T-cell (primary cell): ENCODE measurements at regions not wholly inside any gene's neighbourhood (a gene's known extent, or its start where the extent isn't known, plus 50 kb on each side); places are given as distances from the start of the nearest gene placed in this dataset.

Experiments used
- ATAC-seq, 4 experiments: fragments of 200-7000 bp in 3 of 4; fragments of 150-1000 bp in 1 of 4; cut with Tn5 transposase; replicated peaks in 1 of 4; 1 replicate in 3 of 4; 2 replicates in 1 of 4; pipeline ENCODE4 v1.10.0; 2021; ENCODE audit warnings: moderate library complexity in 3 of 4, mild to moderate bottlenecking in 2 of 4, moderate number of reproducible peaks in 1 of 4
- CTCF ChIA-PET, 2 donors: fragments of 300-600 bp; sonication (Branson Sonifier 250); formaldehyde crosslinking; loops; one replicate each; lab custom pipeline; 2022; ENCODE audit warnings: antibody characterized with exemption in 2 of 2; lab: Charles Lee
- POLR2A ChIA-PET, 2 donors: fragments of 300-600 bp; sonication (Branson Sonifier 250); formaldehyde crosslinking; loops; one replicate each; lab custom pipeline; 2022; ENCODE audit warnings: antibody characterized with exemption in 2 of 2; lab: Charles Lee
- DNase-seq, 35 experiments: peaks; one replicate each; pipeline versions ENCODE4 v3.0.0 to v3.0.0-alpha.2; 2013 to 2023
- H3K27ac ChIP-seq: one replicate; pipeline ENCODE4 v1.5.1; 2013; ENCODE audit warnings: low read length
- H3K27me3 ChIP-seq, 2 experiments: replicated peaks in 1 of 2; 1 replicate in 1 of 2; 2 replicates in 1 of 2; pipeline versions ENCODE4 v1.6.1 to v1.7.0; 2013; ENCODE audit warnings: low read length in 1 of 2, mixed read lengths in 1 of 2; ENCODE audit not compliant: control insufficient read depth in 2 of 2, insufficient read depth in 2 of 2; ENCODE audit errors: extremely low read depth in 1 of 2
- H3K36me3 ChIP-seq, 2 donors: 1 replicate in 1 of 2; 2 replicates in 1 of 2; pipeline versions ENCODE4 v1.6.1 to v1.7.0; 2013; ENCODE audit warnings: low read length in 1 of 2; ENCODE audit not compliant: control insufficient read depth in 2 of 2, insufficient read depth in 1 of 2; ENCODE audit errors: extremely low read depth in 1 of 2
- H3K4me1 ChIP-seq, 2 experiments: 1 replicate in 1 of 2; 2 replicates in 1 of 2; pipeline versions ENCODE4 v1.6.1 to v1.7.0; 2013; ENCODE audit warnings: low read length in 2 of 2, mixed read lengths in 1 of 2; ENCODE audit not compliant: insufficient read depth in 2 of 2, control insufficient read depth in 1 of 2; ENCODE audit errors: extremely low read depth in 1 of 2
- H3K4me3 ChIP-seq, 2 donors: 1 replicate in 1 of 2; 2 replicates in 1 of 2; pipeline versions ENCODE4 v1.5.1 to v1.7.0; 2013; ENCODE audit warnings: mild to moderate bottlenecking in 2 of 2, low read length in 1 of 2, moderate library complexity in 1 of 2; ENCODE audit not compliant: control insufficient read depth in 1 of 2; ENCODE audit errors: extremely low read depth in 1 of 2
- H3K9me3 ChIP-seq: 2 replicates; pipeline ENCODE4 v1.7.0; 2013
- H3K27ac Mint-ChIP-seq, 2 donors: one replicate each; pipeline ENCODE4 v1.8.0; 2020 to 2021; ENCODE audit warnings: mild to moderate bottlenecking in 2 of 2, mixed read lengths in 2 of 2
- H3K27me3 Mint-ChIP-seq, 2 donors: one replicate each; pipeline ENCODE4 v1.8.0; 2021 to 2022; ENCODE audit warnings: mixed read lengths in 2 of 2
- H3K36me3 Mint-ChIP-seq: one replicate; pipeline ENCODE4 v1.8.0; 2021; ENCODE audit warnings: mixed read lengths
- H3K4me1 Mint-ChIP-seq, 3 donors: one replicate each; pipeline ENCODE4 v1.8.0; 2020 to 2022; ENCODE audit warnings: mixed read lengths in 3 of 3, mild to moderate bottlenecking in 1 of 3
- H3K4me3 Mint-ChIP-seq, 3 donors: one replicate each; pipeline ENCODE4 v1.8.0; 2020 to 2022; ENCODE audit warnings: mild to moderate bottlenecking in 3 of 3, mixed read lengths in 3 of 3, moderate library complexity in 3 of 3
- H3K9me3 Mint-ChIP-seq, 3 donors: one replicate each; pipeline ENCODE4 v1.8.0; 2020 to 2022; ENCODE audit warnings: mixed read lengths in 3 of 3
- WGBS: methylation state at CpG from one replicate; pipeline ENCODE4 v1.1.5; 2013; ENCODE audit warnings: missing lambda C conversion rate; ENCODE audit not compliant: insufficient coverage; 5-methylcytosine and 5-hydroxymethylcytosine counted together

DNA sequence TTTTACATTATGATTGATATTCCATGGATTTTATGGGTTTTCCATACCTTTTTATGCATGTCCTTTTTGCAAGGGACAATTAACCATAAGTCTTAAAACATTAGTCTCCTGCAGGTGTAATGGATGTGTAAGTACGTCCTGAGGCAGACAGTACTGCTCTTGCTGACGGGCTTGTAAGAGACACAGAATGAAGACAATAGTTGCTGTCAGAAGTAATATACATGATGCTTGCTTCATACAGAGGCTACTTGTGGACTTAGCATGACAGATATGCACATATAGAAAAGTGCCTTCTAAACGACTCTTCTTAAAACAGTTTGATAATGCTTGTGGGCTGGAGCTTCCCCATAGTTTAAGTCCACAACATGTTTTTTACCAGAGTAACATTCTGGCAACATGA, 182.7 kb downstream of the SPATA31D1 start:
- DNase-seq (no peak), ATAC-seq (no peak)
- H3K36me3 Mint-ChIP-seq = no peaks in the 10 kb centered on the region
- WGBS = 83% methylated on average over 2 of the region's 3 CpGs
- no peaks in the 10 kb centered on the region for H3K27me3 Mint-ChIP-seq
- H3K4me1 ChIP-seq = no peaks in the 10 kb centered on the region
- ChIA-PET CTCF (no interaction called here), POLR2A (no interaction called here)
- no peak overlapping the region for H3K4me3 ChIP-seq
- no peak overlapping the region for H3K27ac Mint-ChIP-seq
- no peaks in the 10 kb centered on the region for H3K36me3 ChIP-seq
- H3K9me3 Mint-ChIP-seq = peaks cover 4 to 8% (median 8%) of the 10 kb centered on the region in 3 donors
- H3K27ac ChIP-seq = no peak overlapping the region
- no peak overlapping the region for H3K4me3 Mint-ChIP-seq
- no peaks in the 10 kb centered on the region for H3K9me3 ChIP-seq
- no peaks in the 10 kb centered on the region for H3K27me3 ChIP-seq
- no peaks in the 10 kb centered on the region for H3K4me1 Mint-ChIP-seq

DNA sequence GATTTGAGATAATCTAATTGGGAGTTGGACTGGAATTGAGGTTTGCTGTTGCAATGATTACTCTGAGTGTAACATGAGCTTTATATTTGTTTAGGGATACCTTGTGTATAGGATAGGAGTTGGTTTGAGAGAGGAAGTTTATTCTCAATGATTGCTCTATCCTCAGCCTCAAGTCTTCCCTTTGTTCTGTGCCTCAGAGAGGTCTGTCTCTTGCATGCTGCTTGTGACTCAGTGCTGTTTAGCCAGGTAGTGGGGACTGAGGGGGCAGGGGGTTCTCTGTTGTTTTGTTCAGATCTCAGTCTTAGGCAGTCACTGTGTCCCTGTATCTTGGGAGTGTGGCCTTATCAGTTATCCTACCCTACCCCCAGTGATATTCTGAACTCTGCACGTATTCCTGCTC, 192.1 kb downstream of the SPATA31D1 start:
- DNase-seq = no peak
- peaks cover 0 to 12% (median 11%) of the 10 kb centered on the region in 3 donors for H3K9me3 Mint-ChIP-seq
- Histone ChIP-seq H3K36me3 (no peaks in the 10 kb centered on the region), H3K4me1 (no peaks in the 10 kb centered on the region), H3K27me3 (no peaks in the 10 kb centered on the region), H3K4me3 (no peak overlapping the region), H3K9me3 (no peaks in the 10 kb centered on the region), H3K27ac (no peak overlapping the region)
- no CpG with 5 or more reads among the region's 1 CpG for WGBS
- H3K27me3 Mint-ChIP-seq = no peaks in the 10 kb centered on the region
- no peak for ATAC-seq
- H3K4me1 Mint-ChIP-seq = peaks cover 0 to 2% (median 0%) of the 10 kb centered on the region in 3 donors
- POLR2A ChIA-PET = no interaction called here
- no peaks in the 10 kb centered on the region for H3K36me3 Mint-ChIP-seq
- H3K27ac Mint-ChIP-seq = no peak overlapping the region
- CTCF ChIA-PET = no interaction called here
- H3K4me3 Mint-ChIP-seq = no peak overlapping the region

DNA sequence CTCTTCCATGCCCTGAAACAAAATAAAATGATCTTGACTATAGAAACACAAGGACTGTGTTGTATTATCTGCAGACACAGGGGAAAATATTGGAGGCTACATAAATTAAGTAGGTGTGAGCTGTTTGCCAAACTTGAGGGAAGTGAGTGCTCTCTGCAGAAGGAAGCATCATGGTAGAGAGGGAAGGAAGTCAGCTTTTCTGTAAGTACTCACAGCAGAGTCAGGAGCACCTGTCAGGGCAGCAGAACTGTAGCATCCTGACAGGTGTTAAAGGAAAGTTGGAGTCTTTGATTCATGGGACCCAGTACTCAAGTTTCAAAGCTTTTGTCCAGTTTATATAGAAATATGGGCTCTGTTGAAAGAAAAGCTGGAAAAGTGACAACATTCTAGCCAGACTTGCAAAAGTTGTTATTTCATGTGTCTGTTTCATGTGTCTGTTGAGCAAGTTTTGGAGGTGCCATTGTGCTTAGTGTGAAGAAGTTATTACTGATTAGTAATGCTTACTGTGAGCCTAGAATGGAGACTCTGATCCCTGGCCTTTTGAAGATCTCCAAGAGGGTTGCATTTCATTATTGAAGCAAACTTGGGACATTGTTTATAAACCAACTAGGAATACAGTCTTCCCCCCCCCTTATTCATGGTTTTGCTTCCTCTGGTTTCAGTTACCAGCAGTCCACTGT, 194.7 kb downstream of the SPATA31D1 start:
- Mint-ChIP-seq H3K27ac (no peak overlapping the region), H3K4me3 (no peak overlapping the region), H3K9me3 (peaks cover 0 to 9% (median 5%) of the 10 kb centered on the region in 3 donors), H3K4me1 (peaks cover 0 to 2% (median 0%) of the 10 kb centered on the region in 3 donors), H3K27me3 (no peaks in the 10 kb centered on the region), H3K36me3 (no peaks in the 10 kb centered on the region)
- CTCF ChIA-PET = no interaction called here
- POLR2A ChIA-PET = no interaction called here
- Histone ChIP-seq H3K9me3 (no peaks in the 10 kb centered on the region), H3K4me1 (no peaks in the 10 kb centered on the region), H3K27ac (no peak overlapping the region), H3K36me3 (no peaks in the 10 kb centered on the region), H3K27me3 (no peaks in the 10 kb centered on the region), H3K4me3 (no peak overlapping the region)
- ATAC-seq (no peak), DNase-seq (no peak)

DNA sequence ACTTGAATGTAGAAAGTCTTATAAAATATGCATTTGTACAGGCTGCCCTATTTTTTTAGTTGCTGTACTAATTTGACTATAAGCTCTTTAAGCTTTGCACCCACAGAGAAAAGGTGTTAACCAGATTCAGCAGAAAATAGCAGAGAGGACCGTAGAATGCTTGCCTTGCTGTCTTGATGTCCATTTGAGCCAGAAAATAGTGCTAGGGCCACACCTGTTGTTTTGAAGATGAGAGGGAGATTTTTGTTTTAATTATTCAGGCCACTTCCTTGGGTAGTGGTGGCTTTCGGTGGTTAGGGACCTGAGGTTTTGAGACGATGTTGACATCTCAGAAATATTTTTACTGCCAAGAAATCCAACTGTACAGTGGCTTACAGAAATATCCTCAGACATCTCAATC, 196.0 kb downstream of the SPATA31D1 start:
- Histone ChIP-seq H3K4me1 (no peaks in the 10 kb centered on the region), H3K4me3 (no peak overlapping the region), H3K27me3 (no peaks in the 10 kb centered on the region), H3K36me3 (no peaks in the 10 kb centered on the region), H3K27ac (no peak overlapping the region), H3K9me3 (no peaks in the 10 kb centered on the region)
- Mint-ChIP-seq H3K36me3 (no peaks in the 10 kb centered on the region), H3K9me3 (peaks cover 0 to 9% (median 4%) of the 10 kb centered on the region in 3 donors), H3K27me3 (no peaks in the 10 kb centered on the region), H3K27ac (no peak overlapping the region), H3K4me3 (no peak overlapping the region), H3K4me1 (peaks cover 0 to 2% (median 0%) of the 10 kb centered on the region in 3 donors)
- DNase-seq (no peak), ATAC-seq (no peak)
- ChIA-PET POLR2A (no interaction called here), CTCF (no interaction called here)
- 60% methylated on average over 1 of the region's 3 CpGs for WGBS

DNA sequence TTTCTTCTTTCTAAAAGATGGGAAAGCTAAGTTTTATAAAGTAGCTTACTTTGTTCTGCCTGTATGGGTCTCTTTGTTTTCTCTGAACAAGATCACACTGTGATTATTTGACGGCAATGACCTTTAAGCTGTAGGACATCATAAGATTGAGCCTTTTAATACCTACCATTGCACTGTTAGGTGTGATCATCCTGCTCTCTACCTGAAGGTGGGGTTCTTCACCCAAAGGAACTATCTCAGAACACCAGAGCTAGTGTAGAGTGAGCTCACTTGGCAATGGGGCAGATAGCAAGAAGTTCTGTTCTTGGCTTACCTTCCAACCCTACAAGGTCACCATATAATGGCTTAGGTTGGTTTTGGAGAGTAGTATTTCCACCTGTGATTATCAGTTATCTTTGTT, 200.2 kb downstream of the SPATA31D1 start:
- H3K36me3 Mint-ChIP-seq = no peaks in the 10 kb centered on the region
- DNase-seq (no peak), ATAC-seq (no peak)

DNA sequence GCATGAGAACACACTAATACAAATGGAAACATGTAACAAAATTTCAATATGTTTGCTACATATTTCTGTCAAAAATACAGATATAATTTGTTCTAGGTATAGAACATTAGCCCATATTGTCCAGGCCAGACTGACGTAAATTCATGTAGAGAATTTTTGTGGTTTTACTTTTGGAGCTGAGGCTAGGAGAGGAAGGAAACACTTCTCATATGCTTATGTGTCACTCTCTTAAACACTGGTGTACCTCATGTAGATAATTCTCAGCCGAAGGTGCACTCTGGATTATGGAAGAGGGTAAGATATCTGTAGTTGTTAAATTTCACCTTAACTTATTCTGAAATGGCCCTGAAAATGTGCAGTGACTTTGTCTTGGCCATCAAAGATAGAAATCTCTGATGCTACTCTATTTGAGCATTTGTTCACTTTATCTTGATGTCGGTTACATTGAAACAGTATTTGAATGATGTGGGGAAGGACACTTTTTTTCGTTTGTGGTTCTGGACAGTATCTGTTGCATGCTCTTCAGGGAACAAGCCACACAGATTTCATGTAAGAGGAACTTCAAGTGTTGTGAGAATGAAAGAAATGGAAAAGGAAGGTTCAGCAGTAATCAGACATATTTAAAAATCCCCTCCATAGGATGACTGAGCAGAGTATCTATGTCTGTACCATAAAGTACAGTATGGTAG, 202.7 kb downstream of the SPATA31D1 start:
- H3K36me3 ChIP-seq = no peaks in the 10 kb centered on the region
- ChIA-PET CTCF (no interaction called here), POLR2A (no interaction called here)
- no peaks in the 10 kb centered on the region for H3K27me3 Mint-ChIP-seq
- H3K4me1 Mint-ChIP-seq = no peaks in the 10 kb centered on the region
- DNase-seq = no peak
- no peaks in the 10 kb centered on the region for H3K27me3 ChIP-seq
- no peaks in the 10 kb centered on the region for H3K36me3 Mint-ChIP-seq
- no peak overlapping the region for H3K27ac ChIP-seq
- no peak overlapping the region for H3K4me3 Mint-ChIP-seq
- ATAC-seq = no peak
- no peak overlapping the region for H3K4me3 ChIP-seq
- no peaks in the 10 kb centered on the region for H3K9me3 ChIP-seq
- H3K4me1 ChIP-seq = no peaks in the 10 kb centered on the region
- peaks cover 10 to 13% (median 12%) of the 10 kb centered on the region in 3 donors for H3K9me3 Mint-ChIP-seq
- H3K27ac Mint-ChIP-seq = no peak overlapping the region
- WGBS = no CpG with 5 or more reads among the region's 4 CpGs

More for the DNA sequence above, 200.2 kb downstream of the SPATA31D1 start:
- Mint-ChIP-seq H3K9me3 (peaks cover 5 to 8% (median 8%) of the 10 kb centered on the region in 3 donors), H3K27me3 (no peaks in the 10 kb centered on the region), H3K4me3 (no peak overlapping the region), H3K4me1 (peaks cover 0 to 1% (median 0%) of the 10 kb centered on the region in 3 donors), H3K27ac (no peak overlapping the region)
- ChIA-PET POLR2A (no interaction called here), CTCF (no interaction called here)
- Histone ChIP-seq H3K4me3 (no peak overlapping the region), H3K27ac (no peak overlapping the region), H3K4me1 (no peaks in the 10 kb centered on the region), H3K27me3 (no peaks in the 10 kb centered on the region), H3K9me3 (no peaks in the 10 kb centered on the region), H3K36me3 (no peaks in the 10 kb centered on the region)
- no CpG with 5 or more reads among the region's 1 CpG for WGBS
